Transverse colon (tissue), 4 donors: ENCODE measurements at regions not wholly inside any gene's neighbourhood (a gene's known extent, or its start where the extent isn't known, plus 50 kb on each side); places are given as distances from the start of the nearest gene placed in this dataset.

ENCODE experiments used
- DNase-seq: peaks from one replicate; pipeline ENCODE4 v3.0.0-alpha.2; 2019
- H3K27ac ChIP-seq, 4 donors: fragments of 200-600 bp; sonication (generic); 2 replicates each; pipeline ENCODE4 v1.5.1; 2016 to 2018; ENCODE audit warnings: inconsistent platforms in 4 of 4
- H3K27me3 ChIP-seq: fragments of 200-600 bp; sonication (generic); 2 replicates; pipeline ENCODE4 v1.5.1; 2017; ENCODE audit warnings: inconsistent platforms
- H3K36me3 ChIP-seq, 4 donors: fragments of 200-600 bp; sonication (generic); 2 replicates each; pipeline ENCODE4 v1.5.1; 2017 to 2019; ENCODE audit warnings: inconsistent platforms in 4 of 4
- H3K4me1 ChIP-seq, 4 donors: fragments of 200-600 bp; sonication (generic); 2 replicates each; pipeline ENCODE4 v1.5.1; 2017 to 2020; ENCODE audit warnings: inconsistent platforms in 4 of 4
- H3K4me3 ChIP-seq, 4 donors: fragments of 200-600 bp; sonication (generic); 1 replicate in 1 of 4; 2 replicates in 3 of 4; pipeline versions ENCODE4 v1.5.1 to v1.6.1; 2017 to 2019; ENCODE audit warnings: inconsistent platforms in 4 of 4
- H3K9me3 ChIP-seq, 2 donors: fragments of 200-600 bp; sonication (generic); 2 replicates each; pipeline ENCODE4 v1.5.1; 2017 to 2019; ENCODE audit warnings: inconsistent platforms in 2 of 2
- CTCF ChIP-seq, 5 experiments: fragments of 200-600 bp in 3 of 5; fragments of 450-650 bp in 2 of 5; sonication (generic) in 3 of 5; IDR thresholded peaks; 1 replicate in 2 of 5; 2 replicates in 3 of 5; pipeline ENCODE4 v1.5.1; 2016 to 2017; ENCODE audit warnings: antibody characterized with exemption in 5 of 5, inconsistent platforms in 3 of 5, mild to moderate bottlenecking in 2 of 5, moderate library complexity in 1 of 5
- EP300 ChIP-seq: sonication (generic); formaldehyde crosslinking; IDR thresholded peaks from one replicate; pipeline ENCODE4 v1.6.1; 2017; ENCODE audit warnings: antibody characterized with exemption, low read depth
- POLR2A ChIP-seq: fragments of 450-650 bp; IDR thresholded peaks from one replicate; pipeline ENCODE4 v1.6.1; 2016; ENCODE audit warnings: antibody characterized with exemption, mild to moderate bottlenecking, moderate library complexity
- POLR2AphosphoS5 ChIP-seq, 3 donors: sonication (generic); formaldehyde crosslinking; IDR thresholded peaks; one replicate each; pipeline ENCODE4 v1.6.1; 2016; ENCODE audit warnings: antibody characterized with exemption in 3 of 3
- WGBS, 2 donors: methylation state at CpG; one replicate each; pipeline ENCODE4 v1.1.5; 2018; ENCODE audit warnings: low coverage in 1 of 2; 5-methylcytosine and 5-hydroxymethylcytosine counted together
- in situ Hi-C, 4 donors: fragments of 200-750 bp; cut with MboI; loops; one replicate each; pipeline versions ENCODE4 v1.15.0 to v1.15.1; 2017; ENCODE audit warnings: low sequenced_read_pairs in 3 of 4, low pct_ligation_motif_present in 1 of 4, low pct_unique_long_range_greater_than_20kb in 1 of 4
- intact Hi-C: fragments of 100-400 bp; cut with DNase I; formaldehyde crosslinking; loops from one replicate; pipeline ENCODE4 v1.15.1; 2023; ENCODE audit warnings: low total_unique reads

- Histone ChIP-seq H3K4me3 (no peak overlapping the region), H3K36me3 (no peaks in the 10 kb centered on the region), H3K4me1 (no peaks in the 10 kb centered on the region), H3K27me3 (no peaks in the 10 kb centered on the region), H3K9me3 (no peaks in the 10 kb centered on the region), H3K27ac (no peak overlapping the region)
- DNase-seq: no peak
- TF ChIP-seq POLR2AphosphoS5 (IDR thresholded peaks at IDR 0.05) (no peak), EP300 (no peak), CTCF (IDR thresholded peaks at IDR 0.05) (no peak), POLR2A (no peak)
- WGBS, 2 donors: 46 to 84% methylated on average over 2 of the region's 2 CpGs
- intact Hi-C loops: no loop called here
- in situ Hi-C loops: no loop called here
Measured at GRCh38 chr5:98603456-98603855, 170.0 kb upstream of the RGMB start.

GRCh38 chr5:98604301-98604700 lies 169.2 kb upstream of the RGMB start:
- 58 to 79% methylated on average over 1 of the region's 1 CpG for WGBS, 2 donors
- no peaks in the 10 kb centered on the region for H3K4me1 ChIP-seq
- no peaks in the 10 kb centered on the region for H3K36me3 ChIP-seq
- TF ChIP-seq POLR2AphosphoS5 (IDR thresholded peaks at IDR 0.05): no peak
- no peak for TF ChIP-seq EP300
- no peak for TF ChIP-seq POLR2A
- TF ChIP-seq CTCF (IDR thresholded peaks at IDR 0.05): no peak
- no peaks in the 10 kb centered on the region for H3K9me3 ChIP-seq
- no peaks in the 10 kb centered on the region for H3K27me3 ChIP-seq
- no peak for DNase-seq
- in situ Hi-C loops: no loop called here
- H3K27ac ChIP-seq: no peak overlapping the region
- intact Hi-C loops: no loop called here
- no peak overlapping the region for H3K4me3 ChIP-seq

- no peak overlapping the region for H3K27ac ChIP-seq
- TF ChIP-seq POLR2A (no peak), POLR2AphosphoS5 (IDR thresholded peaks at IDR 0.05) (no peak), CTCF (IDR thresholded peaks at IDR 0.05) (no peak), EP300 (no peak)
- WGBS, 2 donors: 53 to 76% methylated on average over 3 to 4 of the region's 4 CpGs
- no peaks in the 10 kb centered on the region for H3K27me3 ChIP-seq
- intact Hi-C loops: no loop called here
- H3K4me3 ChIP-seq: no peak overlapping the region
- no peaks in the 10 kb centered on the region for H3K36me3 ChIP-seq
- H3K9me3 ChIP-seq: no peaks in the 10 kb centered on the region
- no peaks in the 10 kb centered on the region for H3K4me1 ChIP-seq
- in situ Hi-C loops: no loop called here
- no peak for DNase-seq
Measured at GRCh38 chr5:98604721-98605425, 168.6 kb upstream of the RGMB start.

- no peak overlapping the region for H3K27ac ChIP-seq
- no peaks in the 10 kb centered on the region for H3K27me3 ChIP-seq
- intact Hi-C loops: no loop called here
- WGBS, 2 donors: 84 to 100% methylated on average over 1 of the region's 1 CpG
- no peak for DNase-seq
- no peak overlapping the region for H3K4me3 ChIP-seq
- no peaks in the 10 kb centered on the region for H3K9me3 ChIP-seq
- TF ChIP-seq CTCF (IDR thresholded peaks at IDR 0.05) (no peak), POLR2AphosphoS5 (IDR thresholded peaks at IDR 0.05) (no peak), EP300 (no peak), POLR2A (no peak)
- H3K4me1 ChIP-seq: no peaks in the 10 kb centered on the region
- in situ Hi-C loops: no loop called here
- H3K36me3 ChIP-seq: no peaks in the 10 kb centered on the region
Measured at GRCh38 chr5:98605426-98605825, 168.0 kb upstream of the RGMB start.
